Neural cell (in vitro differentiated cells): ENCODE measurements at regions not wholly inside any gene's neighbourhood (a gene's known extent, or its start where the extent isn't known, plus 50 kb on each side); places are given as distances from the start of the nearest gene placed in this dataset.

ENCODE experiments used
- CTCF ChIP-seq: fragments of 450-650 bp; IDR thresholded peaks from 2 replicates; pipeline ENCODE4 v1.5.1; 2014; ENCODE audit warnings: antibody characterized with exemption, mild to moderate bottlenecking, moderate library complexity; ENCODE audit not compliant: poor library complexity, severe bottlenecking
- TAF1 ChIP-seq: IDR thresholded peaks from 2 replicates; pipeline ENCODE4 v1.6.1; 2012; ENCODE audit warnings: low read depth
- TF ChIP-seq, protein P1 (sequence below): IDR thresholded peaks from 2 replicates; pipeline ENCODE4 v1.6.1; 2012; ENCODE audit warnings: borderline replicate concordance

GRCh38 chr9:38235244-38235643, 157.3 kb upstream of the ALDH1B1 start:
- TF ChIP-seq, protein P1, sequence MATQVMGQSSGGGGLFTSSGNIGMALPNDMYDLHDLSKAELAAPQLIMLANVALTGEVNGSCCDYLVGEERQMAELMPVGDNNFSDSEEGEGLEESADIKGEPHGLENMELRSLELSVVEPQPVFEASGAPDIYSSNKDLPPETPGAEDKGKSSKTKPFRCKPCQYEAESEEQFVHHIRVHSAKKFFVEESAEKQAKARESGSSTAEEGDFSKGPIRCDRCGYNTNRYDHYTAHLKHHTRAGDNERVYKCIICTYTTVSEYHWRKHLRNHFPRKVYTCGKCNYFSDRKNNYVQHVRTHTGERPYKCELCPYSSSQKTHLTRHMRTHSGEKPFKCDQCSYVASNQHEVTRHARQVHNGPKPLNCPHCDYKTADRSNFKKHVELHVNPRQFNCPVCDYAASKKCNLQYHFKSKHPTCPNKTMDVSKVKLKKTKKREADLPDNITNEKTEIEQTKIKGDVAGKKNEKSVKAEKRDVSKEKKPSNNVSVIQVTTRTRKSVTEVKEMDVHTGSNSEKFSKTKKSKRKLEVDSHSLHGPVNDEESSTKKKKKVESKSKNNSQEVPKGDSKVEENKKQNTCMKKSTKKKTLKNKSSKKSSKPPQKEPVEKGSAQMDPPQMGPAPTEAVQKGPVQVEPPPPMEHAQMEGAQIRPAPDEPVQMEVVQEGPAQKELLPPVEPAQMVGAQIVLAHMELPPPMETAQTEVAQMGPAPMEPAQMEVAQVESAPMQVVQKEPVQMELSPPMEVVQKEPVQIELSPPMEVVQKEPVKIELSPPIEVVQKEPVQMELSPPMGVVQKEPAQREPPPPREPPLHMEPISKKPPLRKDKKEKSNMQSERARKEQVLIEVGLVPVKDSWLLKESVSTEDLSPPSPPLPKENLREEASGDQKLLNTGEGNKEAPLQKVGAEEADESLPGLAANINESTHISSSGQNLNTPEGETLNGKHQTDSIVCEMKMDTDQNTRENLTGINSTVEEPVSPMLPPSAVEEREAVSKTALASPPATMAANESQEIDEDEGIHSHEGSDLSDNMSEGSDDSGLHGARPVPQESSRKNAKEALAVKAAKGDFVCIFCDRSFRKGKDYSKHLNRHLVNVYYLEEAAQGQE: no peak
- TF ChIP-seq CTCF: no peak
- no peak for TF ChIP-seq TAF1
